Nephron (organoid): ENCODE measurements at regions not wholly inside any gene's neighbourhood (a gene's known extent, or its start where the extent isn't known, plus 50 kb on each side); places are given as distances from the start of the nearest gene placed in this dataset.
A peak's percentile ranks its signal among the peaks of the same experiment; 100 is the strongest.

ENCODE experiments used
- H3K27ac Mint-ChIP-seq, 3 experiments: 2 replicates each; pipeline ENCODE4 v1.8.0; 2020; ENCODE audit warnings: mixed read lengths in 3 of 3, mild to moderate bottlenecking in 2 of 3, moderate library complexity in 1 of 3
- H3K27me3 Mint-ChIP-seq: 2 replicates; pipeline ENCODE4 v1.8.0; 2021; ENCODE audit warnings: low read depth, mild to moderate bottlenecking, moderate library complexity, mixed read lengths
- H3K36me3 Mint-ChIP-seq: 2 replicates; pipeline ENCODE4 v1.8.0; 2020; ENCODE audit warnings: low read depth, mixed read lengths
- H3K4me1 Mint-ChIP-seq: 2 replicates; pipeline ENCODE4 v1.8.0; 2020; ENCODE audit warnings: mixed read lengths
- H3K4me3 Mint-ChIP-seq, 3 experiments: 2 replicates each; pipeline ENCODE4 v1.8.0; 2020; ENCODE audit warnings: mild to moderate bottlenecking in 3 of 3, mixed read lengths in 3 of 3, moderate library complexity in 2 of 3
- H3K9me3 Mint-ChIP-seq: 2 replicates; pipeline ENCODE4 v1.8.0; 2020; ENCODE audit warnings: mixed read lengths
- TF ChIP-seq, protein P1 (sequence below), 3 experiments: fragments of 200-600 bp; sonication (generic); IDR thresholded peaks; one replicate each; pipeline ENCODE4 v1.5.0; 2021; ENCODE audit warnings: antibody characterized with exemption in 3 of 3; ENCODE audit not compliant: unreplicated experiment in 3 of 3

GRCh38 chr13:33978653-33979052 is 160.7 kb downstream of the RFC3 start:
- no peaks in the 10 kb centered on the region for H3K27me3 Mint-ChIP-seq
- H3K4me3 Mint-ChIP-seq: no peak overlapping the region
- no peaks in the 10 kb centered on the region for H3K4me1 Mint-ChIP-seq

DNA sequence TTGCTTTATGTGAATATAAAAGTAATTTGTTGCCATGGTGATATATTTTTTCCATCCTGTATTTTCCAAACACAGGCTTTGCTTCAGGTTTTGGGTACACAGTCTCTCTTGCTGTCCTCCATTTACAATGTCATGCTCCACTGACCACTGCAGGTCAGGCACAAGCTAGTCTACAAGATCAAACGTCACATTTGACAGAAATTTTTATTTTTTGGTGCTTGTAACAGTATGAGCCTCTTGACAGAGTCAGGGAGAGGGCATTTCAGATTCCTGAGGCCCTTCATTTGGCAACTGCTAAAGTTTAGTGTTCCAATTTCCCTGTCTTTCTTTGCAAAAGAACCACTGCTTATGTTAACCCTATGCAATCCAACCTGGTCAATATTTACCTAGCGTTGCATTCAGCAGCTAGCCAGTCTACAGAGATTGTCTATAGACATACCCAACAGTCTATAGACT is 175.0 kb downstream of the RFC3 start:
- TF ChIP-seq, protein P1, sequence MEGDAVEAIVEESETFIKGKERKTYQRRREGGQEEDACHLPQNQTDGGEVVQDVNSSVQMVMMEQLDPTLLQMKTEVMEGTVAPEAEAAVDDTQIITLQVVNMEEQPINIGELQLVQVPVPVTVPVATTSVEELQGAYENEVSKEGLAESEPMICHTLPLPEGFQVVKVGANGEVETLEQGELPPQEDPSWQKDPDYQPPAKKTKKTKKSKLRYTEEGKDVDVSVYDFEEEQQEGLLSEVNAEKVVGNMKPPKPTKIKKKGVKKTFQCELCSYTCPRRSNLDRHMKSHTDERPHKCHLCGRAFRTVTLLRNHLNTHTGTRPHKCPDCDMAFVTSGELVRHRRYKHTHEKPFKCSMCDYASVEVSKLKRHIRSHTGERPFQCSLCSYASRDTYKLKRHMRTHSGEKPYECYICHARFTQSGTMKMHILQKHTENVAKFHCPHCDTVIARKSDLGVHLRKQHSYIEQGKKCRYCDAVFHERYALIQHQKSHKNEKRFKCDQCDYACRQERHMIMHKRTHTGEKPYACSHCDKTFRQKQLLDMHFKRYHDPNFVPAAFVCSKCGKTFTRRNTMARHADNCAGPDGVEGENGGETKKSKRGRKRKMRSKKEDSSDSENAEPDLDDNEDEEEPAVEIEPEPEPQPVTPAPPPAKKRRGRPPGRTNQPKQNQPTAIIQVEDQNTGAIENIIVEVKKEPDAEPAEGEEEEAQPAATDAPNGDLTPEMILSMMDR (IDR thresholded peaks at IDR 0.05; ENCODE audit: unreplicated experiment in 3 of 3): no peak
- no peaks in the 10 kb centered on the region for H3K36me3 Mint-ChIP-seq
- H3K4me1 Mint-ChIP-seq: peaks cover 36% of the 10 kb centered on the region
- no peak overlapping the region for H3K4me3 Mint-ChIP-seq
- peak overlapping the region; percentile 57 to 83 (median 80) for H3K27ac Mint-ChIP-seq
- no peaks in the 10 kb centered on the region for H3K9me3 Mint-ChIP-seq
- H3K27me3 Mint-ChIP-seq: no peaks in the 10 kb centered on the region

More at GRCh38 chr13:33978653-33979052, 160.7 kb downstream of the RFC3 start:
- no peaks in the 10 kb centered on the region for H3K9me3 Mint-ChIP-seq
- no peak overlapping the region for H3K27ac Mint-ChIP-seq
- TF ChIP-seq, protein P1 (IDR thresholded peaks at IDR 0.05; ENCODE audit: unreplicated experiment in 3 of 3): no peak
- H3K36me3 Mint-ChIP-seq: no peaks in the 10 kb centered on the region

DNA sequence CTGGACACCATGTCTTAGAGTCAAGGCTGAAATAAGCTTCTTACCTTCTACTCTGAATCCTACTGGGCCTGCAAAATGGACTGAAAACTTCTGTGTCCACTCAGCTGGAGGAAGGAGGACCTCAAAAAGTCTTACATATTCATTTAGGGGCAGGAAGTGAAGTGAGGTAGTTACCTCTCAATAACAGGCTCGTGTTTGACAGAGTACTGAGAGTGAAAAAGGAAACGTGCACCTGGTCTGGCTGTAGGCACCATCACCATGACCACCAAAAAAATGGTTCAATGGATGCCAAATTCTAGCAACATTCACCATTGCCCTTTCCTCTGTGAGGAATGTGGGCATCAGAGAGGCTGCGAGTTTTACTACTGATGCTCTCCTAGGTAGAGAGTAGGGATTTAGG is 176.2 kb downstream of the RFC3 start:
- Mint-ChIP-seq H3K9me3 (no peaks in the 10 kb centered on the region), H3K36me3 (no peaks in the 10 kb centered on the region), H3K27ac (no peak overlapping the region), H3K4me1 (peaks cover 42% of the 10 kb centered on the region), H3K4me3 (no peak overlapping the region), H3K27me3 (no peaks in the 10 kb centered on the region)
- TF ChIP-seq, protein P1 (IDR thresholded peaks at IDR 0.05; ENCODE audit: unreplicated experiment in 3 of 3): no peak

- H3K36me3 Mint-ChIP-seq: no peaks in the 10 kb centered on the region
- H3K4me1 Mint-ChIP-seq: peaks cover 50% of the 10 kb centered on the region
- H3K27me3 Mint-ChIP-seq: no peaks in the 10 kb centered on the region
- H3K4me3 Mint-ChIP-seq: no peak overlapping the region
- no peak overlapping the region for H3K27ac Mint-ChIP-seq
- TF ChIP-seq, protein P1 (IDR thresholded peaks at IDR 0.05; ENCODE audit: unreplicated experiment in 3 of 3): no peak
- H3K9me3 Mint-ChIP-seq: no peaks in the 10 kb centered on the region
Observed at GRCh38 chr13:33994826-33995502, 177.0 kb downstream of the RFC3 start.

- H3K27ac Mint-ChIP-seq: peak overlapping the region in 2 of 3 experiments; percentile 20
- H3K27me3 Mint-ChIP-seq: no peaks in the 10 kb centered on the region
- H3K36me3 Mint-ChIP-seq: no peaks in the 10 kb centered on the region
- peaks cover 62% of the 10 kb centered on the region for H3K4me1 Mint-ChIP-seq
- H3K4me3 Mint-ChIP-seq: no peak overlapping the region
- no peaks in the 10 kb centered on the region for H3K9me3 Mint-ChIP-seq
- TF ChIP-seq, protein P1 (IDR thresholded peaks at IDR 0.05; ENCODE audit: unreplicated experiment in 3 of 3): no peak
Observed at GRCh38 chr13:33996636-33997035, 178.7 kb downstream of the RFC3 start.

DNA sequence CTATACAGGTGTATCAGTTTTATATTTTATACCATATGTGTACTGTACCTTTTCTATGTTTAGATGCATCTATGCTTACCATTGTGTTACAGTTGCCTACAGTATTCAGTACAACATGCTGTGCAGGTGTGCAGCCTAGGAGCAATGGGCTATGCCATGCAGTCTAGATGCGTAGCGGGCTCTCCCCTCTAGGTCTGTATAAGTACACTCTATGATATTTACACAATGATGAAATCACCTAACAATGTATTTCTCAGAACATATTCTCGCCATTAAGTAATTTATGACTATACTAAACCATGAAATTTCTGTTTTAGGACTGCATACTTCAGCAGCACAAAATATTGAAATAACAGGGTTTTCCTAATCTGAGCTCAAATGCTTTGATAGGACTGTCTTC is 179.6 kb downstream of the RFC3 start:
- TF ChIP-seq, protein P1 (IDR thresholded peaks at IDR 0.05; ENCODE audit: unreplicated experiment in 3 of 3): no peak
- Mint-ChIP-seq H3K4me3 (no peak overlapping the region), H3K27ac (no peak overlapping the region), H3K27me3 (no peaks in the 10 kb centered on the region), H3K4me1 (peaks cover 63% of the 10 kb centered on the region), H3K36me3 (no peaks in the 10 kb centered on the region), H3K9me3 (no peaks in the 10 kb centered on the region)
